Right lobe of liver (tissue), 6 donors: ENCODE measurements at regions not wholly inside any gene's neighbourhood (a gene's known extent, or its start where the extent isn't known, plus 50 kb on each side); places are given as distances from the start of the nearest gene placed in this dataset.

Experiments
- ATAC-seq, 4 donors: fragments of 200-7000 bp; cut with Tn5 transposase; one replicate each; pipeline ENCODE4 v1.9.1; 2020; ENCODE audit warnings: mild to moderate bottlenecking in 4 of 4, moderate library complexity in 4 of 4
- DNase-seq, 3 donors: peaks; one replicate each; pipeline ENCODE4 v3.0.0-alpha.2; 2020
- H3K27ac ChIP-seq, 3 donors: fragments of 200-600 bp; one replicate each; pipeline ENCODE4 v1.8.0; 2022
- H3K27me3 ChIP-seq, 2 donors: fragments of 200-600 bp; one replicate each; pipeline ENCODE4 v1.8.0; 2022
- H3K36me3 ChIP-seq, 4 donors: fragments of 200-600 bp; sonication (generic) in 1 of 4; one replicate each; pipeline versions ENCODE4 v1.5.1 to v1.8.0; 2017 to 2022; ENCODE audit warnings: control low read depth in 1 of 4
- H3K4me1 ChIP-seq, 4 donors: fragments of 200-600 bp; sonication (generic) in 1 of 4; one replicate each; pipeline versions ENCODE4 v1.5.1 to v1.8.0; 2017 to 2022; ENCODE audit warnings: control low read depth in 1 of 4
- H3K4me3 ChIP-seq, 3 donors: fragments of 200-600 bp; one replicate each; pipeline ENCODE4 v1.8.0; 2022
- H3K9me3 ChIP-seq, 4 donors: fragments of 200-600 bp; sonication (generic) in 1 of 4; one replicate each; pipeline versions ENCODE4 v1.5.1 to v1.8.0; 2017 to 2022; ENCODE audit warnings: control low read depth in 1 of 4
- CTCF ChIP-seq, 4 donors: fragments of 200-600 bp in 3 of 4; fragments of 450-650 bp in 1 of 4; IDR thresholded peaks; one replicate each; pipeline versions ENCODE4 v1.5.1 to v1.8.0; 2016 to 2022; ENCODE audit warnings: antibody characterized with exemption in 4 of 4, mild to moderate bottlenecking in 2 of 4
- POLR2A ChIP-seq: fragments of 450-650 bp; IDR thresholded peaks from one replicate; pipeline ENCODE4 v1.6.1; 2017; ENCODE audit warnings: antibody characterized with exemption, mild to moderate bottlenecking
- WGBS: methylation state at CpG from one replicate; pipeline ENCODE4 v1.1.6; 2018; ENCODE audit warnings: low coverage, low lambda C conversion rate; ENCODE audit not compliant: insufficient coverage; ENCODE audit errors: missing lambda C conversion rate; 5-methylcytosine and 5-hydroxymethylcytosine counted together
- intact Hi-C, 2 donors: fragments of 100-400 bp; cut with DNase I; formaldehyde crosslinking; loops; one replicate each; pipeline versions ENCODE4 v1.11.2 to v1.14.1; 2022
- donor health status: DM: no; HTN: yes; CAD: no.
- donor health status: DM: no; HTN: no; CAD: no.
- donor health status: DM: no; HTN: no; CAD: no.
- donor health status: DM: no; HTN: yes; CAD: no.
- donor health status: DM: no; HTN: yes; CAD: no.

- intact Hi-C loops: no loop called here
- Histone ChIP-seq H3K4me1 (no peaks in the 10 kb centered on the region), H3K4me3 (no peak overlapping the region), H3K9me3 (no peaks in the 10 kb centered on the region), H3K27ac (no peak overlapping the region), H3K27me3 (no peaks in the 10 kb centered on the region), H3K36me3 (no peaks in the 10 kb centered on the region)
- TF ChIP-seq POLR2A (no peak), CTCF (IDR thresholded peaks at IDR 0.05) (no peak)
- 71% methylated on average over 11 of the region's 16 CpGs for WGBS
- DNase-seq (no peak), ATAC-seq (no peak)
Measured at GRCh38 chr10:4294996-4295792, 510.2 kb upstream of the KLF6 start.

GRCh38 chr10:4294271-4294670, 509.3 kb upstream of the KLF6 start:
- no peaks in the 10 kb centered on the region for H3K9me3 ChIP-seq
- no peaks in the 10 kb centered on the region for H3K27me3 ChIP-seq
- no peak overlapping the region for H3K4me3 ChIP-seq
- H3K4me1 ChIP-seq: no peaks in the 10 kb centered on the region
- DNase-seq: no peak
- WGBS: 77% methylated on average over 5 of the region's 5 CpGs
- no peak for ATAC-seq
- intact Hi-C loops: no loop called here
- H3K36me3 ChIP-seq: no peaks in the 10 kb centered on the region
- no peak for TF ChIP-seq CTCF (IDR thresholded peaks at IDR 0.05)
- no peak for TF ChIP-seq POLR2A
- H3K27ac ChIP-seq: no peak overlapping the region

- ATAC-seq: no peak
Measured at GRCh38 chr10:4291990-4292389, 507.0 kb upstream of the KLF6 start.

GRCh38 chr10:4285121-4285520, 500.1 kb upstream of the KLF6 start:
- no peaks in the 10 kb centered on the region for H3K9me3 ChIP-seq
- ATAC-seq: no peak
- intact Hi-C loops: no loop called here
- no peaks in the 10 kb centered on the region for H3K27me3 ChIP-seq
- no peak overlapping the region for H3K4me3 ChIP-seq
- no peak for TF ChIP-seq POLR2A
- no peak for TF ChIP-seq CTCF (IDR thresholded peaks at IDR 0.05)
- 69% methylated on average over 5 of the region's 6 CpGs for WGBS
- no peaks in the 10 kb centered on the region for H3K4me1 ChIP-seq
- H3K36me3 ChIP-seq: no peaks in the 10 kb centered on the region
- no peak for DNase-seq
- no peak overlapping the region for H3K27ac ChIP-seq

More at GRCh38 chr10:4291990-4292389, 507.0 kb upstream of the KLF6 start:
- H3K9me3 ChIP-seq: no peaks in the 10 kb centered on the region
- TF ChIP-seq POLR2A: no peak
- TF ChIP-seq CTCF (IDR thresholded peaks at IDR 0.05): no peak
- H3K27me3 ChIP-seq: no peaks in the 10 kb centered on the region
- no peak for DNase-seq
- H3K27ac ChIP-seq: no peak overlapping the region
- WGBS: 72% methylated on average over 6 of the region's 6 CpGs
- intact Hi-C loops: no loop called here
- no peaks in the 10 kb centered on the region for H3K4me1 ChIP-seq
- no peak overlapping the region for H3K4me3 ChIP-seq
- H3K36me3 ChIP-seq: no peaks in the 10 kb centered on the region
